ENCODE measurements at regions not wholly inside any gene's neighbourhood (a gene's known extent, or its start where the extent isn't known, plus 50 kb on each side); places are given as distances from the start of the nearest gene placed in this dataset.

DNA sequence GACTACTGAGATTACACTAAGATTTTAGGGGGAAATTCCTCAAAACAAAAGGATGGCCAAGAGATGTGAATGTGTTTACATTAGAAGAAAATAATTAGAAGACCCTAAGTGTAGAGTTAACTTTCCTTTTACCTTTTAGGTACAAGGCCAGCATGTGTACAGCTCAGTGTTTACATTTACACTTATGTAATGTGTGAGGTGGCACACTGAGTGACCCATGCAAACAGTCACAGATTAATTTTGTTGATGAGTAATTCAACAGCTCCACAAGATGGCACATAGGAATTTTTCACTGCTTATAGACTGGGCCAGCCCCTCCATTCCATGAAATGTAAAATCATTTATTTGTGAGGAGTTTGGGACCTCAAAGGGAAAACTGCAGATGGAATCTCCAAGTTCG is 90.1 kb upstream of the SLC12A2 start:
- DNase-seq (ENCODE audit: low read depth in 2 of 2): no peak

DNA sequence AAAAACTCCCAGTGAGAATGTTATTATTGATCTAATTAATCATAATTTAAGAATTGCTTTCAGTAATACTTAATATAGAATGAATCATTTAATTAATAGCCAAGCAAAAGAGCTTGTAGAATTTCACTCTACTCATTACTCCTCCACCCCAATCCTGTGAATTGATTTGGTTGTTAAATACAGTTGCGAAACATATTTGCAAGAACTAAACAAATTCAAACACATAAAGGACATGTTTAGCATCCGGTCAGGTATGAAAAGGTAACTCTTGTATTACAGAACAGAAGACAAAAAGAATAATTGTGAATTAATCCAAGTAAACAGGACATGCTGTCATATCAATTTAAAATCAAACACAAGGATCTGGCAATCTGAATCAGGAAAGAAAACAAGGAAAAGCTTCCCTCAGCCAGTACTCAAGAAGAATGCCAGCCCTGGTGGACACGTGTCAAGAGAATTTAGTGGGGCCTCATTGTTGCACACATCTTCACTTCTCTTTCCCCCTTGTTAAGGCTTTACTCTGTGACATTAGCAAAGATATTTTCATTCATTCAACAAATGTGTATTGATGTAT is 89.4 kb upstream of the SLC12A2 start:
- DNase-seq (ENCODE audit: low read depth in 2 of 2): no peak

DNA sequence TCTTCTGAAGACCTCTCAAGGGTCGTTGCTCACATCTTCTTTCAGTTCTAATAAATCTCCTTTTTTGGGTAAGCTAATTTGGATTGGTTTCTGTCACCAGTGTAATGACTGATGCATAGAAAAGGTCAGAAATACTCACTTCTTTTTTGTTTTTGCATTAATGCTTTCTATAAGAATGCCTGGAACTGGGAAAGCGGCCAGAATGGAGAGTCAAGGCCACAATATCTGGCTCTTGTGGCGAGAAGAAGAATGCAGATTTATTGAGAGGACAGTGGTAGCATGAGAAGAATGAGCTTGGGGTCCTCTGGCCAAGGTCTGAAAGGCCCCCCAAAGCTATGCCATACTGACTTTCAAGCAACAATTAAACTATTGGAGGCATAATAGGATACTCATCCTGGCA is 88.0 kb upstream of the SLC12A2 start:
- DNase-seq (ENCODE audit: low read depth in 2 of 2): peak; percentile 28 to 29

DNA sequence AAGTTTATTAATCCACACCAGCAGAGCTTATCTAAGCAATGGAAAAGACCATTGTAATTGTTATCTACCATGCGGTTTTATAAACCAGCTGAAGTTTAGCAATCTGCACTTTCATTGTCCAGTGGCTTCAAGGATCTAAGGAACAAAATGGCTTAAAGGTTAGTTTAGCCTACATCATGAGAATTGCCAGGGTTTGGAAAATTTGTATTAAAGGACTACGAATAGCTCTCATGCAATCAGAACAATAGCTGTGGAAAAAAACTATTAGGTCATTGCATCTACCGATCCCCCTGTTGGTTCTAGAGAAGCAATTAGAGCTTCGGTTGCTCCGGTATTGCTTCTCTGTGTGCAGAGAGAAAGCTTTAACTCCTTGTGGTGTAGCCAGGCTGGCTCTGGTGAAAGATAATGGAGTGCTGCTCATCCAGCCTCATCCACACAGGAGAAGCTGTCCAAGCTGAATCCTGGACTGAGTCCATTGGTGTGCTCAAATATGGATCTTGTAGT is 86.3 kb upstream of the SLC12A2 start:
- no peak for DNase-seq (ENCODE audit: low read depth in 2 of 2)

DNA sequence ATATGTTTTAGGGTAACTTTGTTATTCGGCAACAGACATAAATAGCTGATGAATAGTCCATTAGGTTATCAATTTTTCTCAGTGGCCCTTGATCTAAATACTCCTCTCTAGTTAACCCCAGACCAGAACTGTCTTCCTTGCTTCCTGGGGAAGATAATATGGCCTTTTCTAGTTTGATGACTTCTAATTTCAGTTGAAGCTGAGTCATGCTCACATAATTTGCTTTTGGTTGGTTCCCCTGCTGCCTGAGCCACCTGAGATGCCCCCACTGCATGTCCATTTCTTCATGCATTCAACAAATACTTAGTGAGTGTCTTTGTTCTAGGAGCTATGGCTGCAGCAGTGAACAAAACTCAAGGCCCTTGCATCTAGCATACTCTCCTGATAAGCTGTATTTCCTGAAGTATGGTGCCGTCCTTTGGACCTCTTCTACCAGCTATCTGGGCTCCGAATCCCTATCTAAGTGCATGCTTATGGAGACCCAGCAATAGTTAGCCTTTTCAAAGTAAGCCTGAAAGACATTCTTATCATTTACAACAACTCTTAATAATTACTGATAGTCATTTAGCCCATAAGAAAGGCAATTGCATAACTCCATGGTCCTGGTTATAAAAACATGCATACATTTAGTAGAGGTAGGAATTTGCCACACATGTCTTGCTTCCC is 84.5 kb upstream of the SLC12A2 start:
- DNase-seq (ENCODE audit: low read depth in 2 of 2): no peak

DNA sequence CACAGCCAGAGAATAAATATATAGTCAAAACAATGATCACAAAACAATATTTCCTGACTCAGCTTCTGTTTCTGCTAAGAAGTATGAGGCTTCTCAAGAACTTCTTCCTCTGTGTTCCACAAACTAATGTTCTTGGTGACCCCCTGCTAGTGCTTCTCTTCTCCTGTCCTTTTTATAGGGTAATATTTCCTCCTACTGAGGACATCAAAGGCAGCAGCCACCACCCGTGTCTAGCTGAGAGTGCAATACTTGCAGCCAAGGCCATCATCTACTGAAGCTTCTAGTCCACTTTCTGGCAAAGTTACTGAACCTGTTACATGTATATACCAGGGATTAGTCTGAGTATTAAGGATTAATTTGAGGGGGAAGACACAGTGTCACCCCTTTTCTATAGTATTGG is 83.7 kb upstream of the SLC12A2 start:
- no peak for DNase-seq (ENCODE audit: low read depth in 2 of 2)

DNA sequence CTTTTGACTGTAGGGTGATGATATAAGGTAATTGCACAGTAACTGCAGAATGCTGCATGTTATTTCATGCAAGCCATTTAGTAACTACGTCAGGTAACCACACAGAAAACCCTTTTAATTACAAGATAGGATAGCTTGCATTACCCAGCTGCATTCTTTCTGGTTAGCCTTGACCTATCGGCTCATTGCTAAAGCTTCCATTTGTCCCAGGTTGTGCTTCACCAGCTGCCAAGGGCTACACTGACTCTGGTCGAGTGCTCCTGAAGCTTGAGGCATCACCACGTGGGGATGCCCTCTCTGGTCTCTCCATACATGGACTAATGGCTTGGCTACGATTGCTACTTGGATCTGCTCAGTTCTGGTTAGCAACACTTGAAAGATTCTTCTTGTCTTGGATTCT is 81.1 kb upstream of the SLC12A2 start:
- DNase-seq (ENCODE audit: low read depth in 2 of 2): no peak

DNA sequence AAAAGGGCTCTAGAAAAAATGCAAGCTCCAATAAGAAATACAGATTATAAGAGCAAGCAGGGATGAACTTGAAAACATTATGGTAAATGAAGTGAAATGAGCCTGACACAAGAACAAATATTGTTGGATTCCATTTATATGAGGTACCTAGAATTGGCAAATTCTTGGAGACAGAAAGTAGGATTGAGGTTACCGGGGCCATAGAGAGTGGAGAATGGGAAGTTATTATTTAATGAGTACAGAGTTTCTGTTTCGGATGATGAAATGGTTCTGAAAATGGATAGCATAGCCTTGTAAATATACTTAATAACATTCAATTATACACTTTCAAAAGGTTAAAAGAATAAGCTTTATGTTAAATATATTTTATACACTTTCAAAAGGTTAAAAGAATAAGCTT is 75.6 kb upstream of the SLC12A2 start:
- no peak for DNase-seq (ENCODE audit: low read depth in 2 of 2)

DNA sequence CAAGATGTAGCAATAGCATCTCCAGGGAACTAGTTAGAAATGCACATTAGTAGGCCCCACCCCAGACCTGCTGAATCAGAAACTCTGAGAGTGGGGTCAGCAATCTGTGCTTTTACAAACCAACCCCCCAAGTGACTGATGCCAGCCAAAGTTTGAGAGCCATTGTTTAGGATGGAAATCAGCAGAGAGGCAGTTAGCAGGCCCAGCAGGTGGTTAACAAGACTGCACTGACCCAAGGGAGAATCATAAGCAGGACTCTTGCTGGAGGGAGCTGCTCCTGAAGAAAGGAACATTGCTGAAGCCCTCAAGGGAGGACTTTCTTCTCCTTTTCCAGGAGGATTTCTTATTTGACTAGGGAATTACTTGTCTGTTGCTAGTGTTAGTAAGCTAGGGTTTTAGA is 74.2 kb upstream of the SLC12A2 start:
- no peak for DNase-seq (ENCODE audit: low read depth in 2 of 2)

DNA sequence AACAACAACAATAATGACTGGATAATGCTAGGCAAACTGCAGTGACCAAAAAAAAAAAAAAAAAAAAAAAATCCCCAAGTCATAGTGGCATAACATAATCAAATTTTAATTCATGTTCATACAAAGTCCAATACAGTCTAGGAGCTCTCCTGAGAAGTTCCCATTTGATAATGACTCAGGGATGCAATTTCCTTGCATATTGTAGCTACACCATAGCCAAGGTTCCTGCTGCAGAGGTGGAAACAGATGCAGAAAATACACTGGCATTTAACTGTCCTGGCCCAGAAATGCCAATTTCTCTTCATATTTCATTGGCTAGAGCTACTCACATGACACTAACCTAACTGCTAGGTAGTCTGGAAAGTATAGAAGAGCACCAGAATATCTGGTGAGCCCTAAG is 72.2 kb upstream of the SLC12A2 start:
- no peak for DNase-seq (ENCODE audit: low read depth in 2 of 2)

DNA sequence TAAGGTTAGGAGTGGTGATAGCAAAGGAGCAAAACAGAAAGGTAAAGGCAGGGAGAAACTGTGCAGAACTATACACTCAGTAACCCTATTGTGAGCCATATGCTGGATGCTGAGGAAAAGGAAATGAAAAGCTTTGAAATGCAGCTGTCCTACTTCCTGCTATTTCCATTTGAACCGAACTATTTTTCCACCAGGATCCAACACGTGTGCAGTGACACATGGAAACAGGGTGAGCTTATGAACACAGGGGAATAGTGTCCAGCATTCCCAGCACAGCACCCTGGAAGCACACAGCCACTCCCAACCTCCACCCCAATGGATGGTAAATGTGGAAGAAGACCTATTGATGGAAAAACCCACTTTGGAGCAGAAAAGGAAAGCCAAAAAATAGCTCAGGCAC is 69.0 kb upstream of the SLC12A2 start:
- DNase-seq (ENCODE audit: low read depth in 2 of 2): no peak

DNA sequence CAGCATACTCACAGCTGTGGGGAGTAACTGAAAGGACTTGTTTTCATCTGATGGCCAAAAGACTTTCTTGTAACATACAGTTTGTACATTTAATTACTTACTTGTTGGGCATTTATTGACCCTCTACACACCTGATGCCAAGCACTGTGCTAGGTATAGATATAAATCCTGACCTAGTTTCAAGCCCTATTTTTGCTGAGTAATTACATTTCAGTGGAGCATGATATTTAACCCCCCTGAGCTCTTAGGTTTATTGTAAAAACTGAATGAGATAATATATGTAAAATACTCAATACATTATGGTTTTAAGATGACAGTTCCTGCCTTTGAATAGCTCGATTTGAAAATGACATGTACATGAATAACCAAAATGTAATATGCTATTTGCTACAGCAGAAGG is 68.1 kb upstream of the SLC12A2 start:
- no peak for DNase-seq (ENCODE audit: low read depth in 2 of 2)

DNA sequence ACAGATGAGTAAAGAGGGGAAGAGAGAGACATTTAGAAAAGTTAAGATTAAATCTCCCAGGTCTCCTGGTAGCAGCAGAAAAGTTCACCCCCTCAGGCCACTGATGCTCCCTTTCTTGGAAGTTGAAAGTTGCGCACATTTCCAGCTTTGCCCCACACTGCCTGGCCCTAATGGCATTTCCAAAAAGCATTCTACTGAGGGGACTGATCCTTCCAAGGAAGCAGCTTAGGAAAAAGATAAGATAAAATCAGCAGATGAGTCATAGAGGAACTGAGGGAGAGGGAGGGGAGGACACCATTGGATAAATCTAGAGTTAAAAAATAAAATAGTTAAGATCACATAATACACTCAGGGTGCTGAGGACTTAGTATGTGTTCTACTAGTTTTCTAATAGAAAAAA is 67.6 kb upstream of the SLC12A2 start:
- DNase-seq (ENCODE audit: low read depth in 2 of 2): no peak

DNA sequence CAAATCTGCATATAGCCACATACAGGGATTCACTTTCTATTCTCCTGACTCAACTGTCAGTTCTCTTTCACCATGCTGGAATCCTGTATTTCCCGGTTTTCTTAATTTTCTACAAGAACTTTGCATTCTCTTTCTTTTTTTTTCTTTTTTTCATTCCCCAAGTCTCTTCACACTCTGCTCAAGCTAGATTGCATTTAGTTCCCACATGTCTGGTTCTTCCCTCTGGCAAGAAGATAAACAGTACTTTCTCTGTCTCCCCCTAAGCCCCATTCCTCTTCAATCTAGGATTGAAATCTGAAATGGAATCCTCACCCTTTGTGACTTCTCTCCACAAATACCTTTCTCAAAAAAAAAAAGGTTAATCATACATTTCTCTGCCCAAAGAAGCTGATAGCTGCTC is 64.2 kb upstream of the SLC12A2 start:
- no peak for DNase-seq (ENCODE audit: low read depth in 2 of 2)

DNA sequence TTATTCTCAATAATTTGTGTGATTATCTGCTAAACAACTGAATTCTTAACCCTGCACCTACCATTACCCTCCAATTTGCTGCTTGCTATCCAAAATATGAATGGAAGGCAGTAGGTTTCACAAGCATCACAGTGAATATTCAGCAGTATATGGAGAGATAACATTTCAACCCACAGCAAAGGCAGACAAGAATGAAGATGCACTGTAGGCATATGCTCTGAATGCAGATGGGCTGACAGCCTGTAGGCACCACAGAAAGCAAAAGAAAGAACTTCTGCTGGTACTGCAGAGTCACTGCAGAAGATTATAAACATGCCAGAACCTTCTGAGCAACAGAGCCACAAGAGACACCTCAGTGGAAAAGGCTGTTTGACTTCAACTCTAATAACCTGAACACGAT is 63.6 kb upstream of the SLC12A2 start:
- no peak for DNase-seq (ENCODE audit: low read depth in 2 of 2)

DNA sequence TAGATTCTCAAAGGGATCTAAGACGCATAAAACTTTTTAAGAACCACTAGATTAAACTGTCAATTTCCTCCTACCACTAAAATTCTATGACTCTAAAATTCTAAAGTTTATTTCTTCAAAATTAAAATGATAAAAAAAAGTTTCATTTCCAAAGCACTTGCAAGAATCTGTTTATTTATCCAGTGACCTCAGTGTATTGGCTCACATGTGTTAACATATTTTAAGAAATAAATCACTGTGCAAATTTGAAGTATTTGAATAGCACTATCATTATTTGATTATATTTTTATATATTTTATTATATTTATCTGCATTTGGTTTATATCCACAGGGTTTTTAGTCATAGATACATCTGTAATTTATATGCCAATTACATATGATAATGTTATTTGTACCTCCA is 62.2 kb upstream of the SLC12A2 start:
- DNase-seq (ENCODE audit: low read depth in 2 of 2): no peak

Measured in fibroblast of skin of left quadriceps (primary cell).